Trophoblast cell (in vitro differentiated cells and primary cell): ENCODE measurements at regions not wholly inside any gene's neighbourhood (a gene's known extent, or its start where the extent isn't known, plus 50 kb on each side); places are given as distances from the start of the nearest gene placed in this dataset.

ENCODE experiments used
- DNase-seq, 2 donors: peaks; one replicate each; pipeline ENCODE4 v3.0.0-alpha.2; 2016
- H2AFZ ChIP-seq: 2 replicates; pipeline ENCODE4 v1.6.1; 2013; ENCODE audit warnings: low read length, moderate library complexity, mild to moderate bottlenecking; ENCODE audit not compliant: insufficient read depth, poor library complexity
- H2AK5ac ChIP-seq: 2 replicates; pipeline ENCODE4 v1.6.1; 2013; ENCODE audit warnings: mild to moderate bottlenecking, low read length
- H2BK120ac ChIP-seq: 2 replicates; pipeline ENCODE4 v1.6.1; 2013; ENCODE audit warnings: low read length, mild to moderate bottlenecking, moderate library complexity; ENCODE audit not compliant: insufficient read depth, poor library complexity
- H2BK12ac ChIP-seq: 2 replicates; pipeline ENCODE4 v1.6.1; 2013; ENCODE audit warnings: mild to moderate bottlenecking, low read length, moderate library complexity
- H2BK5ac ChIP-seq: 2 replicates; pipeline ENCODE4 v1.6.1; 2013; ENCODE audit warnings: low read length, low read depth, moderate library complexity, mild to moderate bottlenecking; ENCODE audit not compliant: poor library complexity
- H3K14ac ChIP-seq: 2 replicates; pipeline ENCODE4 v1.6.1; 2013; ENCODE audit warnings: mild to moderate bottlenecking, low read length
- H3K18ac ChIP-seq: 2 replicates; pipeline ENCODE4 v1.6.1; 2013; ENCODE audit warnings: mild to moderate bottlenecking, low read length
- H3K23ac ChIP-seq: 2 replicates; pipeline ENCODE4 v1.6.1; 2013; ENCODE audit warnings: low read length
- H3K27ac ChIP-seq: 2 replicates; pipeline ENCODE4 v1.5.1; 2013; ENCODE audit warnings: low read depth, mild to moderate bottlenecking, inconsistent platforms, low read length, moderate library complexity
- H3K27me3 ChIP-seq: 2 replicates; pipeline ENCODE4 v1.6.1; 2013; ENCODE audit warnings: inconsistent platforms, mild to moderate bottlenecking, low read length, moderate library complexity; ENCODE audit not compliant: insufficient read depth
- H3K36me3 ChIP-seq, 2 experiments: 1 replicate in 1 of 2; 2 replicates in 1 of 2; pipeline ENCODE4 v1.6.1; 2013; ENCODE audit warnings: low read length in 2 of 2, mild to moderate bottlenecking in 2 of 2, moderate library complexity in 1 of 2; ENCODE audit not compliant: insufficient read depth in 2 of 2, control insufficient read depth in 1 of 2
- H3K4ac ChIP-seq: 2 replicates; pipeline ENCODE4 v1.6.1; 2013; ENCODE audit warnings: low read depth, mild to moderate bottlenecking, low read length, moderate library complexity
- H3K4me1 ChIP-seq, 2 experiments: 1 replicate in 1 of 2; 2 replicates in 1 of 2; pipeline ENCODE4 v1.6.1; 2013; ENCODE audit warnings: low read length in 2 of 2, mild to moderate bottlenecking in 2 of 2, moderate library complexity in 1 of 2; ENCODE audit not compliant: insufficient read depth in 2 of 2, control insufficient read depth in 1 of 2
- H3K4me2 ChIP-seq: 2 replicates; pipeline ENCODE4 v1.6.1; 2013; ENCODE audit warnings: inconsistent platforms, mild to moderate bottlenecking, low read length, moderate library complexity
- H3K4me3 ChIP-seq: 2 replicates; pipeline ENCODE4 v1.5.1; 2013; ENCODE audit warnings: mild to moderate bottlenecking, low read depth, low read length, inconsistent platforms
- H3K79me1 ChIP-seq: one replicate; pipeline ENCODE4 v1.6.1; 2013; ENCODE audit warnings: low read length
- H3K79me2 ChIP-seq: 2 replicates; pipeline ENCODE4 v1.6.1; 2013; ENCODE audit warnings: low read length, mild to moderate bottlenecking; ENCODE audit not compliant: control insufficient read depth, insufficient read depth, poor library complexity
- H3K9ac ChIP-seq: 2 replicates; pipeline ENCODE4 v1.6.1; 2013; ENCODE audit warnings: mild to moderate bottlenecking, low read length
- H3K9me3 ChIP-seq: 2 replicates; pipeline ENCODE4 v1.6.1; 2013; ENCODE audit warnings: low read depth, mild to moderate bottlenecking, control low read depth, inconsistent platforms, low read length; ENCODE audit not compliant: insufficient read depth
- H4K12ac ChIP-seq: 2 replicates; pipeline ENCODE4 v1.6.1; 2013; ENCODE audit warnings: low read depth, mild to moderate bottlenecking, low read length, moderate library complexity
- H4K8ac ChIP-seq: 2 replicates; pipeline ENCODE4 v1.6.1; 2013; ENCODE audit warnings: low read depth, mild to moderate bottlenecking, low read length, moderate library complexity
- H4K91ac ChIP-seq: one replicate; pipeline ENCODE4 v1.6.1; 2013; ENCODE audit warnings: low read depth, mild to moderate bottlenecking, low read length, moderate library complexity
- WGBS: extraction: QIAGEN DNeasy Blood & Tissue Kit; methylation state at CpG from one replicate; pipeline ENCODE4 v1.1.7; 2013; ENCODE audit warnings: missing lambda C conversion rate; ENCODE audit not compliant: insufficient read length, insufficient coverage; ENCODE audit errors: extremely low coverage; 5-methylcytosine and 5-hydroxymethylcytosine counted together

GRCh38 chr2:14831458-14831857 lies 198.9 kb downstream of the LRATD1 start:
- Histone ChIP-seq H3K4me1 (peaks cover 3 to 5% of the 10 kb centered on the region in 2 experiments), H3K18ac (no peak overlapping the region), H3K9me3 (no peaks in the 10 kb centered on the region), H2BK5ac (no peak overlapping the region), H2BK120ac (no peak overlapping the region), H2AK5ac (no peak overlapping the region), H3K27me3 (no peaks in the 10 kb centered on the region), H3K4me3 (no peak overlapping the region), H3K79me2 (peaks cover 2% of the 10 kb centered on the region), H3K9ac (no peak overlapping the region), H3K4me2 (no peak overlapping the region), H3K4ac (no peak overlapping the region), H3K79me1 (peaks cover 3% of the 10 kb centered on the region), H2AFZ (no peak overlapping the region), H3K23ac (no peak overlapping the region), H4K12ac (no peak overlapping the region), H3K36me3 (no peaks in the 10 kb centered on the region), H4K91ac (no peak overlapping the region), H2BK12ac (no peak overlapping the region), H3K27ac (no peak overlapping the region), H4K8ac (no peak overlapping the region), H3K14ac (no peak overlapping the region)
- WGBS, result no CpG with 5 or more reads among the region's 3 CpGs
- DNase-seq, result peak in 1 of 2 donors; percentile 20

GRCh38 chr2:14843507-14844204 lies 211.1 kb downstream of the LRATD1 start:
- H2BK5ac ChIP-seq, result no peak overlapping the region
- no peak for DNase-seq
- no peaks in the 10 kb centered on the region for H3K9me3 ChIP-seq
- no peak overlapping the region for H4K8ac ChIP-seq
- no peak overlapping the region for H3K14ac ChIP-seq
- no peak overlapping the region for H3K4me3 ChIP-seq
- no peaks in the 10 kb centered on the region for H3K27me3 ChIP-seq
- no peak overlapping the region for H3K18ac ChIP-seq
- no peak overlapping the region for H3K9ac ChIP-seq
- H3K4me2 ChIP-seq, result no peak overlapping the region
- no peak overlapping the region for H2AFZ ChIP-seq
- H3K79me1 ChIP-seq, result no peaks in the 10 kb centered on the region
- no peaks in the 10 kb centered on the region for H3K79me2 ChIP-seq
- H3K4me1 ChIP-seq, result no peaks in the 10 kb centered on the region
- H2BK12ac ChIP-seq, result no peak overlapping the region
- H4K12ac ChIP-seq, result no peak overlapping the region
- H3K23ac ChIP-seq, result no peak overlapping the region
- no CpG with 5 or more reads among the region's 5 CpGs for WGBS
- no peak overlapping the region for H2BK120ac ChIP-seq
- no peak overlapping the region for H4K91ac ChIP-seq
- no peaks in the 10 kb centered on the region for H3K36me3 ChIP-seq
- no peak overlapping the region for H3K4ac ChIP-seq
- no peak overlapping the region for H3K27ac ChIP-seq
- H2AK5ac ChIP-seq, result no peak overlapping the region

- no peak overlapping the region for H2BK5ac ChIP-seq
- H2AK5ac ChIP-seq, result no peak overlapping the region
- H3K9ac ChIP-seq, result no peak overlapping the region
- no peaks in the 10 kb centered on the region for H3K79me1 ChIP-seq
- no peak overlapping the region for H4K91ac ChIP-seq
- no peak overlapping the region for H2BK12ac ChIP-seq
- H3K4me2 ChIP-seq, result no peak overlapping the region
- no peaks in the 10 kb centered on the region for H3K4me1 ChIP-seq
- H3K23ac ChIP-seq, result no peak overlapping the region
- H3K4me3 ChIP-seq, result no peak overlapping the region
- no peak overlapping the region for H4K12ac ChIP-seq
- H4K8ac ChIP-seq, result no peak overlapping the region
- no peaks in the 10 kb centered on the region for H3K27me3 ChIP-seq
- no peak overlapping the region for H2AFZ ChIP-seq
- H3K79me2 ChIP-seq, result no peaks in the 10 kb centered on the region
- WGBS, result no CpG with 5 or more reads among the region's 2 CpGs
- H3K36me3 ChIP-seq, result no peaks in the 10 kb centered on the region
- no peaks in the 10 kb centered on the region for H3K9me3 ChIP-seq
- no peak for DNase-seq
- no peak overlapping the region for H3K18ac ChIP-seq
- H3K14ac ChIP-seq, result no peak overlapping the region
- no peak overlapping the region for H3K4ac ChIP-seq
- no peak overlapping the region for H3K27ac ChIP-seq
- H2BK120ac ChIP-seq, result no peak overlapping the region
Observed at GRCh38 chr2:14855751-14856150, 223.2 kb downstream of the LRATD1 start.

GRCh38 chr2:14861181-14861580 lies 228.7 kb downstream of the LRATD1 start:
- Histone ChIP-seq H2AK5ac (no peak overlapping the region), H4K8ac (no peak overlapping the region), H3K27ac (peak overlapping the region; percentile 11), H2BK12ac (no peak overlapping the region), H3K4ac (no peak overlapping the region), H3K36me3 (no peaks in the 10 kb centered on the region), H3K27me3 (no peaks in the 10 kb centered on the region), H3K79me1 (no peaks in the 10 kb centered on the region), H3K23ac (no peak overlapping the region), H2BK120ac (no peak overlapping the region), H2BK5ac (no peak overlapping the region), H3K4me1 (peaks cover 0 to 4% of the 10 kb centered on the region in 2 experiments), H3K79me2 (no peaks in the 10 kb centered on the region), H3K4me3 (no peak overlapping the region), H3K18ac (no peak overlapping the region), H4K91ac (no peak overlapping the region), H4K12ac (no peak overlapping the region), H2AFZ (no peak overlapping the region), H3K4me2 (no peak overlapping the region), H3K9ac (no peak overlapping the region), H3K14ac (no peak overlapping the region), H3K9me3 (no peaks in the 10 kb centered on the region)
- WGBS, result no CpG with 5 or more reads among the region's 3 CpGs
- peak in 1 of 2 donors; percentile 3 for DNase-seq
